Stomach (tissue), 8 donors: ENCODE measurements at regions not wholly inside any gene's neighbourhood (a gene's known extent, or its start where the extent isn't known, plus 50 kb on each side); places are given as distances from the start of the nearest gene placed in this dataset.

ENCODE experiments used
- DNase-seq, 2 donors: peaks; one replicate each; pipeline versions ENCODE4 v3.0.0 to v3.0.0-alpha.2; 2013 to 2019
- H3K27ac ChIP-seq, 5 donors: fragments of 200-600 bp in 4 of 5; sonication (generic) in 4 of 5; one replicate each; pipeline ENCODE4 v1.5.1; 2013 to 2019; ENCODE audit warnings: mild to moderate bottlenecking in 1 of 5, moderate library complexity in 1 of 5
- H3K27me3 ChIP-seq, 3 donors: fragments of 200-600 bp; sonication (generic); one replicate each; pipeline ENCODE4 v1.5.1; 2017 to 2019; ENCODE audit warnings: mixed run types in 1 of 3
- H3K36me3 ChIP-seq, 4 donors: fragments of 200-600 bp; sonication (generic); 1 replicate in 3 of 4; 2 replicates in 1 of 4; pipeline ENCODE4 v1.5.1; 2016 to 2019
- H3K4me1 ChIP-seq, 4 donors: fragments of 200-600 bp; sonication (generic); one replicate each; pipeline ENCODE4 v1.5.1; 2016 to 2019
- H3K4me3 ChIP-seq, 4 donors: fragments of 200-600 bp; sonication (generic) in 3 of 4; one replicate each; pipeline ENCODE4 v1.5.1; 2016 to 2019; ENCODE audit warnings: mild to moderate bottlenecking in 1 of 4
- H3K9me3 ChIP-seq, 4 donors: fragments of 200-600 bp; sonication (generic); one replicate each; pipeline ENCODE4 v1.5.1; 2016 to 2019
- EP300 ChIP-seq: sonication (generic); formaldehyde crosslinking; IDR thresholded peaks from one replicate; pipeline ENCODE4 v1.6.1; 2017; ENCODE audit warnings: antibody characterized with exemption
- POLR2A ChIP-seq, 4 donors: fragments of 450-650 bp; IDR thresholded peaks; one replicate each; pipeline ENCODE4 v1.6.1; 2016; ENCODE audit warnings: antibody characterized with exemption in 4 of 4, control low read depth in 2 of 4, mild to moderate bottlenecking in 1 of 4, moderate library complexity in 1 of 4
- POLR2AphosphoS5 ChIP-seq, 3 donors: sonication (generic); formaldehyde crosslinking; IDR thresholded peaks; one replicate each; pipeline ENCODE4 v1.6.1; 2016; ENCODE audit warnings: antibody characterized with exemption in 3 of 3
- WGBS, 5 donors: extraction: QIAGEN DNeasy Blood & Tissue Kit in 3 of 5; methylation state at CpG; one replicate each; pipeline versions ENCODE4 v1.1.5 to v1.1.7; 2013 to 2018; 5-methylcytosine and 5-hydroxymethylcytosine counted together
- intact Hi-C: fragments of 100-400 bp; cut with DNase I; formaldehyde crosslinking; loops from one replicate; pipeline ENCODE4 v1.15.1; 2023; ENCODE audit warnings: low total_unique reads
- TF ChIP-seq, protein P1 (sequence below), 7 experiments: fragments of 450-650 bp in 4 of 7; fragments of 200-600 bp in 3 of 7; sonication (generic) in 3 of 7; IDR thresholded peaks; one replicate each; pipeline ENCODE4 v1.5.1; 2016 to 2019; ENCODE audit warnings: antibody characterized with exemption in 7 of 7, control low read depth in 2 of 7, mild to moderate bottlenecking in 1 of 7
- donor health status: healthy with polysubstance abuse.
- donor health status: Bipolar disorder and iron deficiency.
- donor health status: healthy.

DNA sequence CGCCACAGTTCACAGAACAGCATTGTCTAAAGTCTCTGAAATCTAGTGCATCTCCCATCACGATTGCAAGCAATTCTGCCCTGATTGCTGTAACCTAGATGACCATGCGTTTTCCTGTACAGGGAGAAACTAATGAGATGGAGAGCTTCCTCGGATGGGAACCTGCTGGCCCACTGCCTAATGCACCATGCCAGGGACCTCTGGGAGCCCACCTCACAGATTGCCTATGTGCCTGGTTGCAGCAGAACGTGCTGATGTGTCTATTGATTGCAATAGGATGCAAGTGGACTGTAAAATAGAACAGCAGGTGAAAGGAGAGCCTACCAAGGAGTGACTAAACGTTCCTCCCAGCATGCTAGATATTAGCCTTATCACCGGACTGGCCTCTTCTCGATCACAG lies 141.0 kb upstream of the RAB12 start:
- intact Hi-C loops: no loop called here
- 62 to 69% (median 68%) methylated on average over 8 of the region's 8 CpGs for WGBS, 5 donors

DNA sequence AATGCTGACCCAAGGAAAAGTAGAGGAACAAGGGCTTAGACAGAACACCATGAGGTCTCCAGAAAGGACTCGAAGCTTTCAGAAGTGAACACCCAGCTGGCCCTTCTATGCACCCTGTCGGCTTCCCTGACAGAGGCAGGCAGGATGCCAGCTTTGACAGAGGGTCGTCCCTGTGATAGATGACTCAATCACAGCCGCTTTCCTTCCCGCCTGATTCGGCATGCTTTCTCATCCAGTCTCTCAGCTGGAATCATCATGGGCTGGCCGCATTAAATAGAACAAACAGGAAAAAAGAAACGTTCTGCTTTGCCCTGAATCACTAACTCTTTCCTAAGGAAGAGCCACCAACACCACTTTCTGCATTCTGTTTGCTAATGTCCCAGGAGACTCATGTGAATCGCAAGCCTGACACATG lies 140.3 kb upstream of the RAB12 start:
- Histone ChIP-seq H3K27ac (no peak overlapping the region), H3K4me3 (no peak overlapping the region), H3K36me3 (no peaks in the 10 kb centered on the region), H3K4me1 (peaks cover 0 to 12% (median 0%) of the 10 kb centered on the region in 4 donors), H3K27me3 (peaks cover 0 to 3% (median 0%) of the 10 kb centered on the region in 3 donors), H3K9me3 (no peaks in the 10 kb centered on the region)
- WGBS, 5 donors: 42 to 54% (median 48%) methylated on average over 9 of the region's 9 CpGs
- intact Hi-C loops: no loop called here
- TF ChIP-seq, protein P1, sequence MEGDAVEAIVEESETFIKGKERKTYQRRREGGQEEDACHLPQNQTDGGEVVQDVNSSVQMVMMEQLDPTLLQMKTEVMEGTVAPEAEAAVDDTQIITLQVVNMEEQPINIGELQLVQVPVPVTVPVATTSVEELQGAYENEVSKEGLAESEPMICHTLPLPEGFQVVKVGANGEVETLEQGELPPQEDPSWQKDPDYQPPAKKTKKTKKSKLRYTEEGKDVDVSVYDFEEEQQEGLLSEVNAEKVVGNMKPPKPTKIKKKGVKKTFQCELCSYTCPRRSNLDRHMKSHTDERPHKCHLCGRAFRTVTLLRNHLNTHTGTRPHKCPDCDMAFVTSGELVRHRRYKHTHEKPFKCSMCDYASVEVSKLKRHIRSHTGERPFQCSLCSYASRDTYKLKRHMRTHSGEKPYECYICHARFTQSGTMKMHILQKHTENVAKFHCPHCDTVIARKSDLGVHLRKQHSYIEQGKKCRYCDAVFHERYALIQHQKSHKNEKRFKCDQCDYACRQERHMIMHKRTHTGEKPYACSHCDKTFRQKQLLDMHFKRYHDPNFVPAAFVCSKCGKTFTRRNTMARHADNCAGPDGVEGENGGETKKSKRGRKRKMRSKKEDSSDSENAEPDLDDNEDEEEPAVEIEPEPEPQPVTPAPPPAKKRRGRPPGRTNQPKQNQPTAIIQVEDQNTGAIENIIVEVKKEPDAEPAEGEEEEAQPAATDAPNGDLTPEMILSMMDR (IDR thresholded peaks at IDR 0.05): no peak
- DNase-seq: peak in 1 of 2 donors; percentile 62

More for the DNA sequence above, 141.0 kb upstream of the RAB12 start:
- Histone ChIP-seq H3K36me3 (no peaks in the 10 kb centered on the region), H3K27ac (no peak overlapping the region), H3K4me3 (no peak overlapping the region), H3K27me3 (peaks cover 0 to 3% (median 0%) of the 10 kb centered on the region in 3 donors), H3K4me1 (peaks cover 0 to 12% (median 0%) of the 10 kb centered on the region in 4 donors), H3K9me3 (no peaks in the 10 kb centered on the region)
- peak in 1 of 2 donors; percentile 7 for DNase-seq
- TF ChIP-seq POLR2A (IDR thresholded peaks at IDR 0.05): no peak
- no peak for TF ChIP-seq EP300
- no peak for TF ChIP-seq POLR2AphosphoS5 (IDR thresholded peaks at IDR 0.05)
- TF ChIP-seq, protein P1 (IDR thresholded peaks at IDR 0.05): no peak

DNA sequence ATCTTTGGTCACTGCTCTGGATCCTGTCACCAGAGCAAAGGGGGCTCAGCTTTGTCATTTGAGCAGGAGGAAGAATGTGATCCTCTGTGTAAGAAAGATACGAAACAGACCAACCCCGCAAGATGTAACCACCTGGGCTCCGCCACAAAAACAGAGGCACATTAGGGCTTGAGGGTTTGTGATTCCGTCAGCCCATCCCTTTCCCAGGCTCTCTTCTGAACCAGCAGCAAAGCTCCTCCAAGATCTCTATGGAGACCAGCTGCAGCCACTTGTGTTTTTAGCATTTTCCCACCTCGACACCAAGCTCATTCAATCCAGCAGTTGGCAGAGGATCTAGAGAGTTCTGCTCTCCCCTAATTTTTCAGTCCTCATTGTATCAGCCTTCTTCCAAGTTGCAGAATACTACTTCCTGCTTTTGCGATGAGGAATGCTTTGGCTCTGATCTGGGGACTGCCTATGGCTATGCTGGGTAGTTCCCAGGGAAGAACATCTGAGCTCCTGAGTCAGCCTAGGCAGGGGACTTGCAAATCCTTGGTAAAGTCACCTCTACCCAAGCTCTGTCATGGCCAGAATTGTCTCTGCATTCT lies 139.6 kb upstream of the RAB12 start:
- H3K27ac ChIP-seq: no peak overlapping the region
- peaks cover 0 to 12% (median 0%) of the 10 kb centered on the region in 4 donors for H3K4me1 ChIP-seq
- H3K4me3 ChIP-seq: no peak overlapping the region
- intact Hi-C loops: no loop called here
- WGBS, 5 donors: 60 to 77% (median 69%) methylated on average over 6 of the region's 6 CpGs
- DNase-seq: peak in 1 of 2 donors; percentile 59
- H3K27me3 ChIP-seq: peaks cover 0 to 3% (median 0%) of the 10 kb centered on the region in 3 donors
- H3K36me3 ChIP-seq: no peaks in the 10 kb centered on the region
- TF ChIP-seq EP300 (no peak), POLR2A (IDR thresholded peaks at IDR 0.05) (no peak), POLR2AphosphoS5 (IDR thresholded peaks at IDR 0.05) (no peak)
- TF ChIP-seq, protein P1 (IDR thresholded peaks at IDR 0.05): no peak
- no peaks in the 10 kb centered on the region for H3K9me3 ChIP-seq

DNA sequence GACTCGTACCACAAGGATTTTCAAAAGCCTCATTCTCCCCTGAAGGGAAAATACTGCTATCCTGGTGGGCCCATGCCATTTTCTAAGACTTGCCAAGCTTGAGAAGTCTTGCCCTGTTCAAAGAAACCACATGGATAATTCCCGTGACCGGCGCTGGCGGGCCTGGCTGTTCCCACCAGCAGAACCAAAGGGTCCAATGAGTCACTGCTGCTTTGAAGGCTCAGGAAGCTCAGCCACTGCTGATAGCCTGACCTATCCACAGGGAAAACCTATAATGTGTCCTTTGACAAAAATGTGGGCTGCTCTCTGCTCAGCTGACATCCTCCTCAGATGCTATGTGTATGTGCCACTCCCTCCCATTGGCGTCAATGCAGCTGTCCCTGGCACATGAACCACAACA lies 137.9 kb upstream of the RAB12 start:
- intact Hi-C loops: no loop called here
- peaks cover 0 to 7% (median 0%) of the 10 kb centered on the region in 3 donors for H3K27me3 ChIP-seq
- no peaks in the 10 kb centered on the region for H3K36me3 ChIP-seq
- TF ChIP-seq POLR2A (IDR thresholded peaks at IDR 0.05): no peak
- H3K27ac ChIP-seq: no peak overlapping the region
- 94 to 97% (median 96%) methylated on average over 6 of the region's 6 CpGs for WGBS, 5 donors
- H3K9me3 ChIP-seq: no peaks in the 10 kb centered on the region
- peaks cover 0 to 12% (median 0%) of the 10 kb centered on the region in 4 donors for H3K4me1 ChIP-seq
- H3K4me3 ChIP-seq: no peak overlapping the region
- no peak for DNase-seq

DNA sequence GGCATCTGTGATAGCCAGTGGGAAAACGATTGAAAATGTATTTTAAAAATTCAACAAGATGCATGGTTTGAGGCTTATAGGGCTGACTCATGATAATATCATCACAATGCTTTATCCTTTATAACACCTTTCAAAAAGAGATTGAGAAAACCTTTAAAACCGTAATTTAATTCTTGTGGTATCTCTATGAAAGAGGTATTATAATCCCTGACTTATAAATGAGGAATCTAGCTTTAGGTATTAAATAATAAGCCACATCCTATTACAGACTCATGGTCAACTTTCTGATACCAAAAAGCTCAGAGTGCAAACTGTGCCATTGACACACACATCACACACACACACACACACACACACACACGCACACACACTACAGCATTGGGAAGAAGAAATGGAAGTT lies 134.6 kb upstream of the RAB12 start:
- DNase-seq: no peak
- H3K4me1 ChIP-seq: peaks cover 0 to 5% (median 0%) of the 10 kb centered on the region in 4 donors
- no peak overlapping the region for H3K27ac ChIP-seq
- intact Hi-C loops: no loop called here
- 74 to 88% (median 83%) methylated on average over 3 of the region's 3 CpGs for WGBS, 5 donors
- H3K9me3 ChIP-seq: no peaks in the 10 kb centered on the region
- H3K27me3 ChIP-seq: peaks cover 0 to 17% (median 0%) of the 10 kb centered on the region in 3 donors
- TF ChIP-seq POLR2A (IDR thresholded peaks at IDR 0.05): no peak
- no peak for TF ChIP-seq EP300
- no peak for TF ChIP-seq POLR2AphosphoS5 (IDR thresholded peaks at IDR 0.05)
- no peaks in the 10 kb centered on the region for H3K36me3 ChIP-seq
- no peak overlapping the region for H3K4me3 ChIP-seq
